ENCODE measurements at regions not wholly inside any gene's neighbourhood (a gene's known extent, or its start where the extent isn't known, plus 50 kb on each side); places are given as distances from the start of the nearest gene placed in this dataset.

DNA sequence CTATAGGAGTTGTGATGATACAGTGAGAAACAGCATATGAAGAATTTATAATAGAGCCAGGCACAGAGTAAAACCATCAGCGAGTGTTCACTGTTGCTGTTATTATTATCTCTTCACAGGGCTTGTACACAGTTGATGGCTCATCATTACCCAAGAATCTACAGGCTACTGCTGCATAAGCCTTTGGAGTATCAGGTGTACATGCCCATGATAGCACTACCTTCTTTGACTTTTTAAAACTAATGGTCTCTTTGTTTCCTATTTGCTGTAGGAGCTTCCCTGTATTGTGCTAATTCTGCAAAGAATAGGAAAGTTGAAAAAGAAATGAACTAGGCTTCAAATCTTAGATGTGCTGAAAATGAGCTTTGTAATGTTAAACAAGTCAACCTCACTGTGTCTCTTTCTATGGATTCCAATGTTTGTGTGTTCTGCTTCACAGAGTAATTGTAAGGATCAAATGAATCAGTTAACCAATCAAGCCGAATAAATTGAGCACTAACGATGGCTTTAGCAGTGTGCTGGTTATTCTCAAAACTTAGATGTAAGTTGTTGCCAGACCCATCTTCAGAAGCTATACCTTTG is 138.8 kb downstream of the TUSC7 start:
- no peak for DNase-seq (ENCODE audit: low read depth in 2 of 2)

DNA sequence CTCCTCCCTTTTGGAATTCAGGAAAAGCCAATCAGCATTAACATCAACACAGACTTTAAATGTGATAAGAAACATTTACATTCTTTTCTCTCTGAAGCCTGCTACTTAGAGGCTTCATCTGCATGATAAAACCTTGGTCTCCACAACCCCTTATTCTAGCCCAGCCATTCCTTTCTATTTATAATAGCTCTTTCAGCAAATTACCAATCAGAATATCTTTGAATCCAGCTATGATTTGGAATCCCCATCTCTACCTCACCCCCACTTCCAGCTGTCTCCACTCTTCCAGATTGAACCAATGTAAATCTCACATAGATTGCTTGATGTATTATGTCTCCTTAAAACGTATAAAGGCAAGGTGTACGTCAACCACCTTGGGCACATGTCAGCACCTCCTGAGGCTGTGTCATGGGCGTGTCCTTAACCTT is 139.7 kb downstream of the TUSC7 start:
- DNase-seq (ENCODE audit: low read depth in 2 of 2), result no peak

DNA sequence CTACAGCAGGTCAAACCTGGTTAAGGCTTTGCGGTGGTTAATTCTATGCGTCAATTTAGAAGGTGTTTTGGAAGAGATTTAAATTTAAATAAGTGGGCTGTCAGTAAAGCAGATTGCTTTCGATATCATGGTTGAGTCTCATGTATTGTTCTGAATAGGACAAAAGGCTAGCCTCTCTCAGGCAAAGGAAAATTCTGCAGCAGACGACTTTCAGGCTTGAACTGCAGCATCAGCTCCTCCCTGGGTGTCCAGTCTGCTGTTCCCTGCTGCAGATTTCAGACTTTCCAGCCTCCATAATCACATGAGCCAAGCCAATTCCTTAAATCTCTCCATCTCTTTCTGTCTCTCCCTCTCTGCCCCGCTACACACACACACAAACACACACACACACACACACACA is 143.2 kb downstream of the TUSC7 start:
- no peak for DNase-seq (ENCODE audit: low read depth in 2 of 2)

DNA sequence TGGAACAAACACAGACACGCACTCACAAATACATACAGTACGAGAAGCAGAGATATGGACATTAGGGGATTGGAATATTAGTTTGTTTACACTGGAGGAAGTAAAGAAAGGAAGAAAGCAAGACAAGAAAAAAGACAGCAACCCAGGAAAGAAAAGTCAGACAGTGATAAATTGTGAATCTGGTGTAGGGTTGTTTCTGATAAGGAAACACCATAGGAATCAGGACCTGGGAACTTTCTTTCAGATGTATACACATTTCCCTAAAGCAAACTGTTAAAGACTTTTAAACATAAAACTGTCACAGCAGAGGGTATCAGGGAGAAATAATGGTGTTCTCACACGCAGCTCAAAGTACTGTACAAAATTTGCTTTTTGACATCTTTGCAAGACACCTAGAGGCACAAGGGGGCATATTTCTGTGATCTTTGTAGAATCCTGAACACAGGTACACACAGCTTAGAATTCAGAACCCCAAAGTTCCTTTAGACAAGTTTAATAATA is 153.7 kb downstream of the TUSC7 start:
- no peak for DNase-seq (ENCODE audit: low read depth in 2 of 2)

DNA sequence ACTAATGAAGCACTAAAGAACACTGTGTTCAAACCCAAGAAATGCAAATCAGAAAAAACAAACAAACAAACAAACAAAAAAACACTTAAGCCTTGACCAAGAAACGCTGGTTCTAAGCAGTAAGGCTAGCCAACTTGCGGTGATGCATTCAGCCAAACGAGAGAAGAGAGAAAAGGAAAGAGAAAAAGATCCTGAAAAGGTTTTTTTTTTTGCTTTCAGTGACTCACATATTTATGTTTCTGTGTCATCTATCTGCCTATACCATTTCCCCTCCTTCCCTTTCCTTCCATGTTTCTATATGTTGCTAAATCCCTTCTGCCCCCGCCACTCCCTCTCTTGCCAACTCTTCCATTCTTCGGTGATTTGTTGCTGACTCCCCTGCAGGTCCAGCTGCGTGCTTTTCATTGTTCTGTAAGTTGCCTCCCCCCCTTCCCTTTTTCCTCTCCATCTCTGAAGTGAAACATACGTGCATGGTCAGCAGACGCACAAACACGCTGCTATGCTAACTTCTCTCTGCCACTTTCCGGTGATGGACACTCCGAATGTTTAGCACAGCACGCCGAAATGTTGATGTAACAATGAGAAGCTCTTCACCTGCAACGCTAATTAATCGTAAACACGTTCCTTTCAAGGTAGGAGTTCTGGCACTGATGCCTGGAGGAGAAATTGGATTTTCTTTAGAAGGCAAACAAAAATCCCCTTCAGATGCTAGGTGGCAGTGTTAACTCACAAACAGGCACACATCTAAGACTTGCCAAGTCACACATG is 154.4 kb downstream of the TUSC7 start:
- no peak for DNase-seq (ENCODE audit: low read depth in 2 of 2)

DNA sequence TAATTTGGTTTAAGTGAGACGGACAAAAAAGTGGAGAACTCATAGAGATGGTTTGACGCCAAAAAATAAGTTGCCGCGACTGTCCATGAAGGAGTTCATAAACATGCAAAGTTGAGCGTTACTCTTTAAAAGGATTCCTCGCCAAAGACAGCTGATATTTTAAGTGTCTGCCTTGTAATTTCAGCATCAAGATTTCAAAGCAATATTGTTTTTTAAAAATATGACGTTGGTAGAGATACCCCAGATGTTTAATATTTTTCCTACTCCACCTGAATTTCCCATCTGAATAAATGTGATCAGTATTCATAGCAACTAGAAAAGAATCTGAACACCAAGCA is 155.0 kb downstream of the TUSC7 start:
- no peak for DNase-seq (ENCODE audit: low read depth in 2 of 2)

DNA sequence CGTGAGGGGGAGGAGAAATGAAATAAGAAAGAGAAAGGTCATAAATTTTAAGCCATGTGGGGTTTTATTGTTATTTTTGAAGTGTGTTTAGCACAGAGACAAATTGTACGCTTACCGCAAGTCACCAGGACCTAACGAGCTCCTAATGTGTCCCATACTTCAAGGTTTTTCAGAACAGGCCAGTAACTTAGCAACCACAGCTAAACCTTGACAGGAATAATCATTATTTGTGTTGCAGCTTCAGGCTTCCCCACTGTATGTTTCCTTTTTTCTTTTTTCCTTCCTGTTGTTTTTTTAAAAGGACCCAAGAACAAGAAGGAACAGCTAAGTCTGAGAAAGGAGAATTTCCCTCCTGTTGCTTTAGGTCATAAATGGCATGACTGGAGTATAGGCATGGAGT is 160.8 kb downstream of the TUSC7 start:
- no peak for DNase-seq (ENCODE audit: low read depth in 2 of 2)

DNA sequence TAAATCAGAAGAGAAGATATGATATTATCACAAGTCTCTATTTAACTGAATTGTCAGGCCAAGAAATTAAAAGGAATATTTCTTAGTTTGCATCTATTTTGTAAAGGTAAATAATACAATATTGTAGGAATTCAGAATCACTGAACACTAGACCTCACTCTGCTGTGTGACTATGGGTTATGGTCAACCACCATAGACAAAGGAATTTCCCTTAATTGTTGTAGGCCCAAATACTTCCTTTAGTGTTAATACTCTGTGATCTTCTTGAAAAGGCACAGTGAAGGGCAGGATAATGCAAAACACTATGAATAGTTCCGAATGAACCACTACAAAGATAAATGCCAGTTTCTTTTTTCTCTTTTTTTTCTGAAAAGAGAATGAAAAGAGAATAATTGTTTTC is 162.3 kb downstream of the TUSC7 start:
- DNase-seq (ENCODE audit: low read depth in 2 of 2), result no peak

DNA sequence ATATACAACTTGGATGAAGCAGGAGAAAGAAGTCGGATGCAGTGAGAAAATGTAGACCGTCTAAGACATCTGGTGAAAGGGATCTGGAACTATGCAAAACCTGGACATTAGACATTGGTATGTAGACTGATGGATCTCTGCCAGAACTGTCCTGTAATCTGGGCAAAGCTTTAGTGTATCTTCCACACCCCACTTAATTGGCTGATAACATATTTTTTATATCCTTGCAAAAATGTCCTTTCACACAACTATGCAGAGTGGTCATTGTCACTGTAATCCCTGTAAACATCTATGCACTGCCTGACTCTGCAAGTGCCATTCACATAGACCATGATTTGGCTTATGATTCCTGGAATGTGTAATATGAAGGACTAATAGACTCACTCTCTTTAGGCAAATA is 163.1 kb downstream of the TUSC7 start:
- no peak for DNase-seq (ENCODE audit: low read depth in 2 of 2)

DNA sequence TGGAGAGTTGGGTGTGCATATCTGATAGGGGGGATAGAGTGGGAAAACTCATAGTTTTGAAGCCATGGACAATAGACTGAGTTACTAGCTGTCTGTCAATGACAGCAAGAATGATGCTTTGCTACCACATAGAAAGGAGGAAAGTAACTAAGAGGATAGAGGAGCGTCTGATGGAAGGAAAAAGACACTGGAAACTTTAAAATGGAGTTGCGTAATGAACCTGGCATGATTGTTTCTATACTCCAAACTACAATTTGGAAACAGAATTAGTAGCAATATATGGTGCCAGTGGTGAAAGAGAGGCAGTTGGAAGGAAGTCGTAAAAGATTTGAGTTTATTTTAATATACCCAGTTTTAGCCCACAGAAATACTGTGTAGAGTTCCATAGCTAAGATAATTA is 163.6 kb downstream of the TUSC7 start:
- no peak for DNase-seq (ENCODE audit: low read depth in 2 of 2)

DNA sequence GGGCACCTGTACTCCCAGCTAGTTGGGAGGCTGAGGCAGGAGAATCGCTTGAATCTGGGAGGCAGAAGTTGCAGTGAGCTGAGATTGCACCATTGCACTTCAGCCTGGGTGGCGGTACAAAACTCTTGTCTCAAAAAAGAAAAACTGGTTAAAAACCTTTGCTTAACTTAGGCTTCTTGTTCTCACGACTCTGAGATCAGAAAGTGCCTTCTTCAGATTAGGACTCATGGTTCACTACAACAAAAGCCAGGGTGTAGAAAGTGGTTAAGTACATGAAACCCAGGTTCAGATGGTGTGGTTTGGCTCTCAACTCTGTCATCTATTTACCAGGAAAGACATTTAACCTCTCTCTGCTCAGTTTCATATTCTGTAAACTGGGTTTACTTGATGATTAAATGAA is 168.4 kb downstream of the TUSC7 start:
- DNase-seq (ENCODE audit: low read depth in 2 of 2), result no peak

DNA sequence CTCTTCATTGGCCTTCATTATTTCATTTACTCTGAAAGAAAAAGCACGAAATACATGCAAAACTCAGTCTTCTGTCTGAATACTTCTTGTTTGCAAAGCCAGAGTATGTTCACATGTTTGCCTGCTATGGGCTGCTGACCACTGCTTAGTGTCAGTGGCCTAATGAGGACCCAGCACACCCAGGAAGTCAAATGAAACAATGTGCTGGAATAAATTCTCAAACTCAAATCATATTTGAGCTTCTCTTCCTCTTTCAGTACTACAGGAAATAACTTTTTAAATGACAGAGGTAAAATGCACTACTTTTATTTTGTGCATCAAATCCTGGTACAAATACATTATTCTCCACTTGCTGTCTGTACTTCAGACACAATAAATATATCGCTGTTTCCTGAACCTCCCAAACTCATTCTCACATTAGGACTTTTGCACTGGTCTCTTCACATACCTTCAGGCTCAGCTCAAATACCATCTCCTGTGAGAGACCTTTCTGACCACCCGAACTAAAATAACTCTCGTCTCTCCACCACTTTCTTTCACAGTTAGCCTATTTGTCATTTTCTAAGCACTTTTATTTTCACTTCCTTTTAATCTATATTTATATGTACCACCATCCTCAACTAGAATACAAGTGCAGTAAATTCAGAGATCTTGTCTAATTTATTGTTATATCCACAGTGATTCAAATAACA is 176.8 kb downstream of the TUSC7 start:
- no peak for DNase-seq (ENCODE audit: low read depth in 2 of 2)

DNA sequence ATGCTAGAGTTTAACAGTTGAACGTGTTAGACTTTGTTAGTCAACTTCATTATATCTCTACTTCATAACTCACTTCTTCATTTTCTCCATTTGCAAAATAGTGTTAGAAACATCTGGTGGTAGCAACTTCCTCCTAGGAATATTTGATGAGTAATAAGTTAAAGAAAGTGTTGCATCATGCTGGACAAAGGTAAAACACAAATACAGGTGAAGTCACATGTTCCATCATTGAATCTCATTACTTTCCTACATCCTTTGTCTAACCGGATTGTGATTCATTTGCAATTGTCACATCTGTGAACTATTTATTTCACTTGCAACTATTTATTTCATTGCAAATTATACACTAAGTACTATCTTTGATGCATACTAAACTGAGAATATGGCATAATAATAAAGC is 186.5 kb downstream of the TUSC7 start:
- no peak for DNase-seq (ENCODE audit: low read depth in 2 of 2)

DNA sequence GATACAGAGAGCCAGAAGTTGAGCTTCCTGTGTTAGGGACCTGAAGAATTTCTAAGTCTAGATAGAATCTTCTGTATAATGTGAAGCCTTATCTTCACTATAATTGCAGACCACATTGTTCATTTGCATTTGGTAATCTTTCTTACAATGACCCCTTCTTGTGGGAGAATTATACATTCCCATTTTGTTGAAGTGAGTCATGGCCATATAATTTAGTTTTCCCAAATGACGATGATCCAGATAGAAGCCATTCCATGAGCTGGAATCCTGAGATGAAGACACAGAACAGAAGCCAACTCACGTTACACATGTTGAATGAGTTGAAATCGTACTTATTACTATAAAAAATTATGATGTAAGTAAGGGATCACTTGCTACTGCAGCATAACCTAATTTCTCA is 187.8 kb downstream of the TUSC7 start:
- no peak for DNase-seq (ENCODE audit: low read depth in 2 of 2)

DNA sequence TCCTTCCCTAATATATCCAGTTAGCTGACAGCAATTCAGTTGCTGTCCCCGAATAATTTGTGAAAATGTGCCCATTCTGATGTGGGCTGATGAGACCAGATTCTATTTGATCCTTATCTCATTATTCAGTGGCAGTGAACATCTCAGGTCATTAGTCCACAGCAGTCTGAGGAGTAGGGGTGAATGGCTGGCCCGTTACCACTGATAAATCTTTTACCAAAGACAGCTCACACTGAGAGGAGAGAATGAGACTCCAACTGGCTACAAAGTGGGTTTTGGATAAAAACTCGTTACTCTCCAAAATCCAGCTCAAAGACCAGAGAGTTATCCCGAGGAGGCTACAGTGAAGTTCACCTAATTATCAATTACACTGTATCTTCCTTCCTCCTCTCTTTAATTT is 189.7 kb downstream of the TUSC7 start:
- no peak for DNase-seq (ENCODE audit: low read depth in 2 of 2)

DNA sequence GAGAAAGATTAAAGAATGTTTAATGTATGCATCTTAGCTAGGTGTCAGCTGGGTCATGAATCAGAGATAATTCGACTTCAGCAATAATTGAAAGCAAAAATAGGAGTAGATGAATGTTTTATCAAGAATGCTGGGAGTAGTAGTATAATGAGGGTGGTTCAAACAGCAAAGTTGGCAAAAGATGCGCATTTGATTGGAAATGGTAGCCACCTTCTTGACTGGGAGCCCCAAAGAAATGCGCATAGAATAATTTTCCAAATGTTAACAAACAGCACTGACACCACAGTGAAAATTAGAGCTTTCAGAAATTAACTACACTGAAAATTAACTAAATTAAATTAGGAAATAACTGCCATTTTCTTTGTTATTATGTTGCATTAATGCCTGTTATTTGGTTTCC is 195.8 kb downstream of the TUSC7 start:
- DNase-seq (ENCODE audit: low read depth in 2 of 2), result no peak

DNA sequence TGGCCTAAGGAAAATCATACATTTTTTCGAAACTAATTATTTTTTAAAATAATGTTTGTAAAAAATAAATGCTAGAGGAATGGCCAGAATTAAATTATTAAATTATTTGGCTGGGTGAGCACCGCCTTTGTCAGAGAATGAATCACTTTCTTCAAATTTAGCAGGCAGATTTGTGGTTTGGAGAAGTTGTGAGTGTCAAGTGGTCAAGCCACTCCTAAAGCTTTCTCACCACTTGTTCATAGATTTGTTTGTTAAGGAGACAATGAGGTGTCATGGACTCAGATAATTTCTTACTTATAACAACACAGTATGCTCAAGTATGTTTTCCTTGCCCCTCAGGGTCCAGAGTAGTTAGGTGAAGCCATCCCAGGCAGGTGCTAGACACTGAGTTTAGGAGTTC is 196.2 kb downstream of the TUSC7 start:
- no peak for DNase-seq (ENCODE audit: low read depth in 2 of 2)

DNA sequence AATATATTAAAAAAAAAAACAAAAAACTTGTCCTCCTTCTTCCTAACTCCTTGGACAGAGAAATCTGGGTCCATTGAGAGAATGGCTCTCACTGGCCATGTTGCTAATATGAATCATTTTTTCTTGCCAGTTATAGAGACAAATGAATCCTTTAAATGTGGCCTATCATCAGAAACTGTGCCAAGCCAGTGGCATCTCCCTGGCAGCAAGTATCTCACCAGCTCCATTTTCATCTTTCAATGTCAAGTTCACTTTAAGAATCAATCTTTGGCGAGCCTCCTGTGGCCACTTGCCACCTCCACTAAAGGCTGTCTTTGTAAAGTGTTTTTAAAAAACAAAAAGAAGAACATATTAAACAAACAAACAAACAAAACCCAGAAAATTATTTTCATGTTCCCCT is 202.5 kb downstream of the TUSC7 start:
- no peak for DNase-seq (ENCODE audit: low read depth in 2 of 2)

DNA sequence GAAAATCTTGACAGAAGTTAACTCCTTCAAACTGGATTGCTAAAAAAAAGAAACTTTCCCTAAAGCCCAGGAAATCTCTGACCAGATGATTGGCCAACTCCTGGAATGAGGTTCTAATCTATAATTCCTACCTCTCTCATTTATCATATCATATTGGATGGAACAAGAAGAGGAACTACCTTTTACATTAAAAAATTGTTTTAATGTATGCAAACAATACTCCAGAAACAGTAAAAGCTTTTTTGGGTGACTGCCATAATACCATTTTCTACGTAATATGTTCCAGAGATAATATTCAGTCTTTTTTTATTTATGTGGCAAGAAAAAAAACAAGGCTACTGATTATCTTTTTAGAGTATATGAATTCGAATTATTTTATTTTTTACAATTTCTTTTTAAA is 204.4 kb downstream of the TUSC7 start:
- no peak for DNase-seq (ENCODE audit: low read depth in 2 of 2)

DNA sequence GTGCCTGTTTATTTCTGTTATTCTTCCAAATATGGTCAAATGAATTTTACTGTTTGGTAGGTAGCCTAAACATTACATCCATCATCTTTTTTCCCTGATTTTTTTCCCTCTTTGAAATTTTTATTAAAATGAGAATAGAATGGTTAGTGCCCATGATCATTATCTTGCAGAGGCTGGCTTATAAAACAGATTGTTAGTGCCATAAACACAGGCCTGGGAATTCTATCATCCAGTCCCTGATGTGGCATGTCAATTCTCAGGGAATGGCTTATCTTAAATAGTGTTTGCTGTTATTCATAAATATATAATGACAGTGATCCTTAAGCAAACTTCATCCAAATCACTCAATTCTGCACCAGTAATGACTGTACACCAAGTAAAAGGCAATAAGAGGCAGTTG is 207.3 kb downstream of the TUSC7 start:
- DNase-seq (ENCODE audit: low read depth in 2 of 2), result no peak

DNA sequence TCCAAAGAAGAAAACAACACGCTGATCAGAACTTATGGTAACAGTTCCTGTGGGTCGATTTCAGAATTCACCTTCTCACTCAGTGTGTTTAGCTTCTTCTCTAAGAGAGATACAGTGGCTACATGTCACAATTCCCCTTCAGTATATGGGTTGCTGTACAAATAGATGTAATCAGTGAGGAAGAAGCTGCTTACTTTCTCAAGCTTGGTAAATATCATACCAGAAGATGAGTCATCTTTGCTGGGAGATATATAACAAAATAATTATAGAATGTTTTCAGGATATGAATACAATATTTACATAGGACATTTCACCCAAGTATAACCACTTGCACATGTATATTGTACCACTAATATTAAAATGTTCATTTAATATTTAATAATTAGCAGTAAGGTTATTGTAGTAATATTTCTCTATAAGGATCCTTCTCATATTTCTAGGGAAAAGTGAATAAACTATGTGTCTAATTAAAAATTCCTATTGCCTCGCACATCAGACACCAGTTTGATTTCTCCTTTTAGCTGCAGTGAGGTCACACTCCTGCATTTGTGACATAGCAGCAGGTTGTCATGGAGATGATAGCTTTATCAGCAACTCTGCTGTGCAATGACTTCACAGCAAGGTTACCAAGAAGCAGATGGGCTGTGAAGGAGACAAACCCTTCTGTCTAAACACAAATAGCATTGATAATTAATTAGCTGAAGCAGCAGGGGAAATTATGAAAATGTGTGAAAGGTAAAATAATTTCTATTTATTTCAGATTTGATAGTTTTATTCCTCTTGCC is 211.4 kb downstream of the TUSC7 start:
- no peak for DNase-seq (ENCODE audit: low read depth in 2 of 2)

DNA sequence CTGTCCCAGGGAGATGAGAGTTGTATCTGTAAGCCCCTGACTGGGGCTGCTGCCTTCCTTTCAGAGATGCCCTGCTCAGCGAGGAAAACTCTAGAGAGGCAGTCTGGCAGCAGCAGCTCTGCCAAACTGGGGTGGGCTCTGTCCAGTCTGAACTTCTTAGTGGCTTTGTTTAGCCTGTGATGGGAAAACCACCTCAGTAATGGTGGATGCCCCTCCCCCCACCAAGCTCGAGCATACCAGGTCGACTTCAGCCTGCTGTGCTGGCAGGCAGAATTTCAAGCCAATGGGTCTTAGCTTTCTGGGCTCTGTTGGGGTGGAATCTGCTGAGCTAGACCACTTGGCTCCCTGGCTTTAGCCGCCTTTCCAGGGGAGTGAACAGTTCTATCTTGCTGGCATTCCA is 218.3 kb downstream of the TUSC7 start:
- DNase-seq (ENCODE audit: low read depth in 2 of 2), result no peak
